IPS-20b (cell line): ENCODE measurements at regions not wholly inside any gene's neighbourhood (a gene's known extent, or its start where the extent isn't known, plus 50 kb on each side); places are given as distances from the start of the nearest gene placed in this dataset.
"Not testable (repeated sequence)": the region's sequence is repeated elsewhere in the genome, so short reads cannot be mapped to it uniquely, and the experiment has no call there.

Experiments used
- H3K27ac ChIP-seq: one replicate; pipeline ENCODE4 v1.5.1; 2013; ENCODE audit warnings: low read length
- H3K27me3 ChIP-seq: 2 replicates; pipeline ENCODE4 v1.6.1; 2013; ENCODE audit warnings: mild to moderate bottlenecking, low read length, inconsistent platforms; ENCODE audit not compliant: insufficient read depth
- H3K36me3 ChIP-seq: 2 replicates; pipeline ENCODE4 v1.6.1; 2013; ENCODE audit warnings: low read depth, mild to moderate bottlenecking, inconsistent platforms, low read length, moderate library complexity; ENCODE audit not compliant: insufficient read depth
- H3K4me1 ChIP-seq: 2 replicates; pipeline ENCODE4 v1.6.1; 2013; ENCODE audit warnings: mild to moderate bottlenecking, control low read depth, inconsistent platforms, low read length, moderate library complexity; ENCODE audit not compliant: insufficient read depth
- H3K4me3 ChIP-seq: 2 replicates; pipeline ENCODE4 v1.5.1; 2013; ENCODE audit warnings: mild to moderate bottlenecking, low read length, inconsistent platforms
- H3K9ac ChIP-seq: 2 replicates; pipeline ENCODE4 v1.6.1; 2013; ENCODE audit warnings: low read depth, mild to moderate bottlenecking, inconsistent platforms, low read length, moderate library complexity
- H3K9me3 ChIP-seq: 2 replicates; pipeline ENCODE4 v1.6.1; 2013; ENCODE audit warnings: mild to moderate bottlenecking, low read depth, low read length, inconsistent platforms; ENCODE audit not compliant: insufficient read depth

DNA sequence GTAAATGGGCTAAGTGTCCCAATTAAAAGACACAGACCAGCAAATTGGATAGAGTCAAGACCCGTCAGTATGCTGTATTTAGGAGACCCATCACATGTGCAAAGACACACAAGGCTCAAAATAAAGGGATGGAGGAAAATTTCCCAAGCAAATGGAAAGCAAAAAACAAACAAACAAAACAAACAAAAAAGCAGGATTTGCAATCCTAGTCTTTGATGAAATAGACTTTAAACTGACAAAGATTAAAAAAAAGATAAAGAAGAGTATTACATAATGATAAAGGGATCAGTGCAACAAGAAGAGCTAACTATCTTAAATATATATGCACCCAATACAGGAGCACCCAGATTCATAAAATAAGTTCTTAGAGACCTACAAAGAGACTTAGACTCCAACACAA lies 429.6 kb downstream of the MAT2B start:
- H3K9ac ChIP-seq, H3K4me3 ChIP-seq, H3K27ac ChIP-seq, H3K27me3 ChIP-seq, H3K36me3 ChIP-seq, H3K4me1 ChIP-seq: not testable (repeated sequence)
- peaks cover 12% of the 10 kb centered on the region; the same call in 1 of the 2 replicates for H3K9me3 ChIP-seq

GRCh38 chr5:163938595-163938994 lies 433.2 kb downstream of the MAT2B start:
- no peak overlapping the region for H3K4me3 ChIP-seq
- no peaks in the 10 kb centered on the region for H3K36me3 ChIP-seq
- no peaks in the 10 kb centered on the region for H3K27me3 ChIP-seq
- no peak overlapping the region for H3K27ac ChIP-seq
- H3K4me1 ChIP-seq, result no peaks in the 10 kb centered on the region
- H3K9ac ChIP-seq, result no peak overlapping the region
- no peaks in the 10 kb centered on the region for H3K9me3 ChIP-seq

GRCh38 chr5:163941079-163941478 lies 435.7 kb downstream of the MAT2B start:
- Histone ChIP-seq H3K9me3 (no peaks in the 10 kb centered on the region), H3K36me3 (no peaks in the 10 kb centered on the region), H3K4me3 (no peak overlapping the region)

DNA sequence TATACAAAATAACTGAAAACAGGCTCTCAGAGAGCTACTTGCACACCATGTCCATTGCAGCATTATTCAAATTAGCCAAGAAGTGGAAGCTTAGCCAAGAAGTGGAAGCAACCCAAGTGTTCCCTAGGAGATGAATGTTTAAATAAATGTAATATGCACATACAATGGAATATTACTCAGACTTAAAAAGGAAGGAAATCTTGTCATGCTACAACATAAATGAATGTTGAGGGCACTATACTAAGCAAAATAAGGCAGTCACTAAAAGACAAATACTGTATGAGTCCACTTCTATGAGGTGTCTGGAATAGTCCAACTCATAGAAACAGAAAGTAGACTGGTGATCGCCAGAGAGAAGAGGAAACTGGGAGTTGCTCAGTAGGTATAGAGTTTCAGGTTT lies 438.1 kb downstream of the MAT2B start:
- Histone ChIP-seq H3K9ac (no peak overlapping the region), H3K9me3 (no peaks in the 10 kb centered on the region), H3K36me3 (no peaks in the 10 kb centered on the region), H3K4me3 (no peak overlapping the region), H3K27ac (no peak overlapping the region), H3K27me3 (no peaks in the 10 kb centered on the region), H3K4me1 (no peaks in the 10 kb centered on the region)

More at GRCh38 chr5:163941079-163941478, 435.7 kb downstream of the MAT2B start:
- no peak overlapping the region for H3K27ac ChIP-seq
- H3K27me3 ChIP-seq, result no peaks in the 10 kb centered on the region
- no peak overlapping the region for H3K9ac ChIP-seq
- no peaks in the 10 kb centered on the region for H3K4me1 ChIP-seq

- Histone ChIP-seq H3K36me3 (no peaks in the 10 kb centered on the region), H3K27me3 (no peaks in the 10 kb centered on the region), H3K9me3 (no peaks in the 10 kb centered on the region), H3K4me1 (no peaks in the 10 kb centered on the region), H3K4me3 (no peak overlapping the region), H3K9ac (no peak overlapping the region), H3K27ac (no peak overlapping the region)
Measured at GRCh38 chr5:163944738-163945137, 439.3 kb downstream of the MAT2B start.

DNA sequence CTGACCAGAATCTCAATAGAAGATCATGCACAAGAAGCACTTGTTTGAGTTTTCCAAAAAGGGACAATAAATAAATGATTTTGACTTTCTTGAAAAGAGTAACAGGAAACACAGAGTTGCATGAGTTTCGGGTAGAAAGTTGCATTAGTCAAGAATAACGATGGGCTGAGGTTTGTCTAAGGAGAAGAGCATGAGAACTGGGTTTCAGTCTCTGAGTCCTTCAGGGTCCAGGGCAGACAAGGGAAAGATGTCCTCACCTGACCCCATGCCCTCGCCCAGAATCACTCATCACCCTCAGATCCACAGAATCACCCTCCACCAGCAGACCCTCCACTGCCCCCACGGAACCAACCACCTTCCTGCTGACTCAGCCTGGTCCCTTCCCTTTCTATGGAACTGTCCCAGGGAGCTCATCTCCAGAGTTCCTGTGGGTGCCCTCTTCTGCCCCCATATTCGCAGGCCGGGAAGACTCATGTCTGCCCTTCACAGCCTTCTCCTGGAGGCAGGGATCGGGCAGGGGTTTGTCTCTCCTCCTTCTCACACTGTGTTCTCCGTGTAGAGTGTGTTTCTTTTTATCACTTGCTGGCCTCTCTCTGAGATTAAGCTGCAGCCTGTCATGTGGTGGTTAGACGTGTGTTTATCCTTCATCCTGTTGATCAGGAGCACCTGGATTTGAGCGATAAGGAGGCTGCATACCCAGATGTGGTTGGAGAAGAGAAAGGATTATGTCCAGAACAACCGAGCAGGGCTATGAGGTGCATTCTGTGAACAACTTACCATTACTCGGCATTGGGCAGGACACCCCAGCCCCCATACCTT lies 442.6 kb downstream of the MAT2B start:
- H3K9me3 ChIP-seq, result no peaks in the 10 kb centered on the region

DNA sequence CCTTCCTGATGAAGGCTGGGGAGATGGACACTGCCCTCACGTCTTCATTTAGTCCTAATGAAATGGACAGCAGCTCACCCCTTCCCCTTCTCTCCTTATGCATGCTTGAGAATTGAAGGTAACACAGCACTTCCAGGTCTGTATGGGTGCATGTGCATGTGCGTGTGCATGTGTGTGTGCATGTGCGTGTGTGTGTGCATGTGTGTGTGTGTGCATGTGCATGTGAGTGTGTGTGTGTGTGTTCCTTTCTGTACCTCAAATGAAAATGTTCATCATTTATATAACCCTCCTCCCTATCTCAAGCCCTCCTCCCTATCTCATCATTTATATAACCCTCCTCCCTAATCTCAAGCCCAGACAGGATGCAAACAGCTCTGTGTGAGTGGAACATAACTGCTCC lies 444.8 kb downstream of the MAT2B start:
- no peaks in the 10 kb centered on the region for H3K27me3 ChIP-seq
- no peak overlapping the region for H3K9ac ChIP-seq
- H3K36me3 ChIP-seq, result no peaks in the 10 kb centered on the region
- H3K9me3 ChIP-seq, result no peaks in the 10 kb centered on the region
- no peaks in the 10 kb centered on the region for H3K4me1 ChIP-seq
- no peak overlapping the region for H3K27ac ChIP-seq
- H3K4me3 ChIP-seq, result no peak overlapping the region

More for the DNA sequence above, 442.6 kb downstream of the MAT2B start:
- H3K27me3 ChIP-seq, result no peaks in the 10 kb centered on the region
- no peak overlapping the region for H3K27ac ChIP-seq
- H3K4me1 ChIP-seq, result no peaks in the 10 kb centered on the region
- no peak overlapping the region for H3K4me3 ChIP-seq
- no peak overlapping the region for H3K9ac ChIP-seq
- H3K36me3 ChIP-seq, result no peaks in the 10 kb centered on the region

DNA sequence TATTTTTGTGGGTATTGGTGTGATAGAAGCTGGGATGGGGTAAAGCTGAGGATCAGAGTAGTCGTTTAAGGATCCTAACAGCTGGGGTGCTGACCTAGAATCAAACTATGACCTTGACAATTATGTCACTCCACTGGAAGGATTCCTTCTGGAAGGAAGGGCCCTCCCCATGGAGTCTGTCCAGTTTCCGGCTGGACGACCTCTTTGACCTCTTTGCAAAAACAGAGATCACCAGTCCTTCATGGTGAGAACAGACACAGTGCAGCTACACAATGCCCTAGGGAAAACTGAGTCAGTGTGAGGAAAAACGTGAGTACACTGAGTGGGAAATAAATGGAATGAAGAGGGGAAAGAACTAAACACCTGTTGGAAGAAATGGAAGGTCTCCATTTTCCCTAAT lies 445.6 kb downstream of the MAT2B start:
- no peak overlapping the region for H3K27ac ChIP-seq
- H3K9ac ChIP-seq, result no peak overlapping the region
- H3K9me3 ChIP-seq, result no peaks in the 10 kb centered on the region
- H3K4me1 ChIP-seq, result no peaks in the 10 kb centered on the region
- H3K27me3 ChIP-seq, result no peaks in the 10 kb centered on the region
- no peak overlapping the region for H3K4me3 ChIP-seq
- no peaks in the 10 kb centered on the region for H3K36me3 ChIP-seq

GRCh38 chr5:163953901-163954300 lies 448.5 kb downstream of the MAT2B start:
- no peaks in the 10 kb centered on the region for H3K27me3 ChIP-seq
- H3K27ac ChIP-seq, result no peak overlapping the region
- H3K36me3 ChIP-seq, result no peaks in the 10 kb centered on the region
- no peaks in the 10 kb centered on the region for H3K4me1 ChIP-seq
- H3K9ac ChIP-seq, result no peak overlapping the region
- no peaks in the 10 kb centered on the region for H3K9me3 ChIP-seq
- H3K4me3 ChIP-seq, result no peak overlapping the region

DNA sequence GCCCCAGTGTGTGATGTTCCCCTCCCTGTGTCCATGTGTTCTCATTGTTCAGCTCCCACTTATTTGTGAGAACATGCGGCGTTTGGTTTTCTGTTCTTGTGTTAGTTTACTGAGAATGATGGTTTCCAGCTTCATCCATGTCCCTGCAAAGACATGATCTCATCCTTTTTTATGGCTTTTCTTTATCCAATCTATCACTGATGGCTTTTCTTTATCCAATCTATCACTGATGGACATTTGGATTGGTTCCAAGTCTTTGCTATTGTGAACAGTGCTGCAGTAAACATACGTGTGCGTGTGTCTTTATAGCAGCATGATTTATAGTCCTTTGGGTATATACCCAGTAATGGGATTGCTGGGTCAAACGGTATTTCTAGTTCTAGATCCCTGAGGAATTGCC lies 455.8 kb downstream of the MAT2B start:
- H3K27me3 ChIP-seq, H3K9me3 ChIP-seq, H3K4me3 ChIP-seq: not testable (repeated sequence)

DNA sequence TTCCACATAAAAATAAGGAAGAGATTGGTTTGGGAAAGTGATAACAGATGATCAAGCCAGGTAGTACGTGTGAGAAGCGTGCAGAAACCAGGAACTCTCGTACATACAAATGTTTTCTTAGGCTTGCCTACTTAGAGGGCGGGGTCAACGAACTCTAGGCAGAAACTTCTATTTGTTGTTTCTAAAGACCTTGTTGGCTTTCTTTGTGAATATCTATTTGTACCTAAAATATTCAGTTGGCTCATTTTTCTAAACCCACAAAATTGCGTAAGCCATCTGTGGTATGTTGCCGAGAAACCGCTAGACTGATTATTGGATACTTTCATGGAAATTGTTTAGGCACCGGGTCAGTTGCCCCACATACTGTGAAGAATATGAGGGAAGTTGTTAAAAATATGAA lies 458.5 kb downstream of the MAT2B start:
- no peaks in the 10 kb centered on the region for H3K27me3 ChIP-seq
- no peaks in the 10 kb centered on the region for H3K36me3 ChIP-seq
- no peaks in the 10 kb centered on the region for H3K9me3 ChIP-seq
- H3K9ac ChIP-seq, result no peak overlapping the region
- H3K4me1 ChIP-seq, result no peaks in the 10 kb centered on the region
- no peak overlapping the region for H3K27ac ChIP-seq
- no peak overlapping the region for H3K4me3 ChIP-seq

More for the DNA sequence above, 455.8 kb downstream of the MAT2B start:
- H3K9ac ChIP-seq, H3K27ac ChIP-seq, H3K4me1 ChIP-seq, H3K36me3 ChIP-seq: not testable (repeated sequence)

DNA sequence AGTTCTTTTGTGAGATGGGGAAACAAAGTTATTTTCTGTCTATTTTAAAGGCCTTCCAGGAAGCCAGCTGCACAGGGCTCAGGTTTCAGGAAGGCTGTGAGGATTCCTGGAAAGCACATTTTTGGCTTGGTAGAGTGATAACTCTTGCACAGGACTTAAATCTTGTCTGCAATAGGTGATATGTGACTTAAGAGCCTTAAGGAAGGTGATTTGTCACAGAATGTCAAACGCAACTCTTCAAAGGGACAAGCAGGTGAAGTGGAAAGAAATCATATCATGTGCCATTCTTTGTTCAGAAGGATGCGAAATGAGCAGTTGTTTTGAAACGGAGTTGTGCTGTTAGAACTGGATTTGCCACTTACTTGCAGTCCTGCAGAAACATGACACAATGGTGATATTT lies 459.3 kb downstream of the MAT2B start:
- no peak overlapping the region for H3K27ac ChIP-seq

More for the DNA sequence above, 459.3 kb downstream of the MAT2B start:
- Histone ChIP-seq H3K4me3 (no peak overlapping the region), H3K4me1 (no peaks in the 10 kb centered on the region), H3K36me3 (no peaks in the 10 kb centered on the region), H3K27me3 (no peaks in the 10 kb centered on the region), H3K9ac (no peak overlapping the region), H3K9me3 (no peaks in the 10 kb centered on the region)
